Heart left ventricle (tissue), 13 donors: ENCODE measurements at regions not wholly inside any gene's neighbourhood (a gene's known extent, or its start where the extent isn't known, plus 50 kb on each side); places are given as distances from the start of the nearest gene placed in this dataset.

ENCODE experiments used
- POLR2A ChIP-seq, 2 donors: fragments of 450-650 bp; IDR thresholded peaks; one replicate each; pipeline ENCODE4 v1.6.1; 2017; ENCODE audit warnings: antibody characterized with exemption in 2 of 2, mild to moderate bottlenecking in 2 of 2, moderate library complexity in 2 of 2
- TF ChIP-seq, protein P1 (sequence below), 12 donors: fragments of 200-600 bp; sonication (generic) in 4 of 12; IDR thresholded peaks; one replicate each; pipeline versions ENCODE4 v1.5.0 to v1.8.0; 2018 to 2022; ENCODE audit warnings: antibody characterized with exemption in 12 of 12, mild to moderate bottlenecking in 5 of 12
- donor health status: ischemic (EF 13 %, LVEDD 7.1; RV severe dilation, severe dysfunction).
- donor health status: DM: no; HTN: yes; CAD: no.
- donor health status: DM: no; HTN: no; CAD: no.
- donor health status: ischemic (EF 25% LVEDD 6.9; RV normal size, moderate dysfunction).
- donor health status: ischemic (EF 25% LVEDD 5.7; RV mildly dilated, moderate dysfunction).
- donor health status: ischemic (EF 35%, LVEDD 5.7; RV mildly dilated, moderate dysfunction).
- donor health status: nonischemic (EF 11% LVEDD 7.7; RV severe dilation, severe dysfunction).
- donor health status: DM: yes; HTN: yes; CAD: no.
- donor health status: PGD.
- donor health status: ischemic (EF 29% LVEDD 5.4; RV normal size, mild dysfunction).
- donor health status: nonischemic (EF 23%, LVEDD 6.1; RV moderate dilation, normal function).

GRCh38 chr2:5176764-5177163 is 515.4 kb upstream of the SOX11 start:
- TF ChIP-seq, protein P1, sequence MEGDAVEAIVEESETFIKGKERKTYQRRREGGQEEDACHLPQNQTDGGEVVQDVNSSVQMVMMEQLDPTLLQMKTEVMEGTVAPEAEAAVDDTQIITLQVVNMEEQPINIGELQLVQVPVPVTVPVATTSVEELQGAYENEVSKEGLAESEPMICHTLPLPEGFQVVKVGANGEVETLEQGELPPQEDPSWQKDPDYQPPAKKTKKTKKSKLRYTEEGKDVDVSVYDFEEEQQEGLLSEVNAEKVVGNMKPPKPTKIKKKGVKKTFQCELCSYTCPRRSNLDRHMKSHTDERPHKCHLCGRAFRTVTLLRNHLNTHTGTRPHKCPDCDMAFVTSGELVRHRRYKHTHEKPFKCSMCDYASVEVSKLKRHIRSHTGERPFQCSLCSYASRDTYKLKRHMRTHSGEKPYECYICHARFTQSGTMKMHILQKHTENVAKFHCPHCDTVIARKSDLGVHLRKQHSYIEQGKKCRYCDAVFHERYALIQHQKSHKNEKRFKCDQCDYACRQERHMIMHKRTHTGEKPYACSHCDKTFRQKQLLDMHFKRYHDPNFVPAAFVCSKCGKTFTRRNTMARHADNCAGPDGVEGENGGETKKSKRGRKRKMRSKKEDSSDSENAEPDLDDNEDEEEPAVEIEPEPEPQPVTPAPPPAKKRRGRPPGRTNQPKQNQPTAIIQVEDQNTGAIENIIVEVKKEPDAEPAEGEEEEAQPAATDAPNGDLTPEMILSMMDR (IDR thresholded peaks at IDR 0.05), result no peak
- TF ChIP-seq POLR2A (IDR thresholded peaks at IDR 0.05), result no peak
